RWPE1 (cell line): ENCODE measurements at regions not wholly inside any gene's neighbourhood (a gene's known extent, or its start where the extent isn't known, plus 50 kb on each side); places are given as distances from the start of the nearest gene placed in this dataset.

Experiments
- CTCF ChIA-PET: fragments of 350-600 bp; sonication (Branson Sonifier 250); formaldehyde crosslinking; extraction: SDS; loops from one replicate; lab custom pipeline; 2021; lab: Yijun Ruan, JAX
- POLR2A ChIA-PET: fragments of 400-600 bp; formaldehyde crosslinking; extraction: SDS; loops from one replicate; lab custom pipeline; 2020; ENCODE audit warnings: antibody characterized with exemption; ENCODE audit not compliant: low non-redundant PET; lab: Yijun Ruan, JAX
- DNase-seq: peaks from one replicate; pipeline ENCODE4 v3.0.0; 2012; ENCODE audit warnings: low spot score
- H3K27ac ChIP-seq: fragments of 450-650 bp; 2 replicates; pipeline ENCODE4 v1.5.1; 2017
- CTCF ChIP-seq: fragments of 450-650 bp; conservative IDR thresholded peaks from 2 replicates; pipeline ENCODE4 v1.5.1; 2017; ENCODE audit warnings: low read depth, mild to moderate bottlenecking

GRCh38 chr1:71179997-71180396 is 99.2 kb upstream of the ZRANB2 start:
- H3K27ac ChIP-seq: no peak overlapping the region
- no peak for TF ChIP-seq CTCF
- ChIA-PET POLR2A (no interaction called here), CTCF (no interaction called here)
- no peak for DNase-seq

GRCh38 chr1:71170925-71171324 is 90.1 kb upstream of the ZRANB2 start:
- H3K27ac ChIP-seq: no peak overlapping the region
- ChIA-PET POLR2A (no interaction called here), CTCF (no interaction called here)
- DNase-seq: no peak
- no peak for TF ChIP-seq CTCF

GRCh38 chr1:71167505-71167904 is 86.7 kb upstream of the ZRANB2 start:
- TF ChIP-seq CTCF: no peak
- CTCF ChIA-PET: no interaction called here

GRCh38 chr1:71166178-71167173 is 85.6 kb upstream of the ZRANB2 start:
- no peak for TF ChIP-seq CTCF
- POLR2A ChIA-PET: no interaction called here
- DNase-seq: no peak
- CTCF ChIA-PET: no interaction called here
- H3K27ac ChIP-seq: no peak overlapping the region

More at GRCh38 chr1:71167505-71167904, 86.7 kb upstream of the ZRANB2 start:
- no peak for DNase-seq
- POLR2A ChIA-PET: no interaction called here
- H3K27ac ChIP-seq: no peak overlapping the region

- no peak for TF ChIP-seq CTCF
- ChIA-PET CTCF (interaction anchor here (0.5 kb wide), 1 partner anchor 19 kb away, joined by 3 read pairs; no protein-coding TSS in a partner anchor), POLR2A (no interaction called here)
- no peak for DNase-seq
- H3K27ac ChIP-seq: no peak overlapping the region
Measured at GRCh38 chr1:71157715-71158114, 76.9 kb upstream of the ZRANB2 start.

- CTCF ChIA-PET: interaction anchor here (0.5 kb wide), 1 partner anchor 956 kb away, joined by 3 read pairs; no protein-coding TSS in a partner anchor
- no peak overlapping the region for H3K27ac ChIP-seq
- no peak for DNase-seq
- POLR2A ChIA-PET: no interaction called here
- TF ChIP-seq CTCF: no peak
Measured at GRCh38 chr1:71157151-71157550, 76.3 kb upstream of the ZRANB2 start.
